ENCODE measurements at regions not wholly inside any gene's neighbourhood (a gene's known extent, or its start where the extent isn't known, plus 50 kb on each side); places are given as distances from the start of the nearest gene placed in this dataset.

DNA sequence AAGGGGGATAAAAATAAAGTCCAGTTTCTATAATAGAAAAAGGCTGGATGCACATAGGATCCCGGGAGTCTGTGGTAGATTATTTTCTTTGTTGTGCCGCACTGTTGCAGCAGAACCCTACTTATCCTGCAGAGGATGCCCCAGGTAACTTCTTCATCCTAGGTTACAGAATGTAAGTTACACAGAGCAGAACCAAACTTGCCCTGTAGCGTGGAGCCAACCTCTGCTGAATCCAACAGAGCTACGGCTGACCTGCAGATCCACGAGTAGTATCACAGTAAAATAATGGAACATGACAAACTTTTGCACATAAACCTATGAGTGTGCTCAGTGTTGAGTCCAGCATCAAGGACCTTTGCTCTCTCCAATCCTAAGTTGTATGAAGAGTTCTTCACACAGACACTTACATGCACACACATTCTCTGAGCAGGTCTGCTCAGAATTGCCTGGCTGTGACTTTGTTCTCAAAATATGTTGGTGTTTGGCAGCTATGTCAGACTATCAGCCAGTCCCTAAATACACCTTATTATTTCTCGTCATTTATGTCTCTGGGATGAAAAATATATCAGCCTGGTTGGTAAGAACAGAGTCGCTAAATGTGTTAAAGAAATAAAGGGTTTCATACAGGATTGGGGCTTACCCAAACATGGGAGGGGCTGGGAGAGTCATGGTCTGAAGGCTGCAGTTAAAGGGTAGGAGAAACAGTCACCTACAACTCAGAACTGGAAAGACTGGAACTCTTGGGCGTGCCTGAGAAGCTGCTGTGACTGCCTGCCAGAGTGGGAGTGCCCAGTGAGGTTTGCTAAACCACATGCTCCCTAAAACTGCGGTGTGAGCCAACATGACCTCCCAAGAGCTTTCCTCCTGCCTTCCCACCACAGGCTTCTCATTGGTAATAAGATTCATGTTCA lies 165.1 kb upstream of the SLC24A3 start:
- Histone ChIP-seq H3K27ac (ENCODE audit: low read length) (no peak overlapping the region), H2AFZ (ENCODE audit: low read depth, low read length) (no peak overlapping the region), H3K27me3 (ENCODE audit: low read depth, low read length) (peaks cover 13% of the 10 kb centered on the region; the same call in 1 of the 2 replicates), H3K4me2 (ENCODE audit: low read length) (no peak overlapping the region), H4K20me1 (ENCODE audit: insufficient read depth, low read length) (no peaks in the 10 kb centered on the region), H3K79me2 (ENCODE audit: low read length) (no peaks in the 10 kb centered on the region), H3K9ac (ENCODE audit: low read length) (no peak overlapping the region), H3K36me3 (replicated peaks; ENCODE audit: low read depth, low read length) (no peaks in the 10 kb centered on the region), H3K4me3 (ENCODE audit: low read length) (no peak overlapping the region), H3K4me1 (ENCODE audit: low read length) (no peaks in the 10 kb centered on the region), H3K9me3 (ENCODE audit: insufficient read depth, low read length) (no peaks in the 10 kb centered on the region; the same call in 1 of the 2 replicates)
- TF ChIP-seq EZH2phosphoT487 (IDR thresholded peaks at IDR 0.05; ENCODE audit: low read depth), result no peak
- TF ChIP-seq, protein P1, sequence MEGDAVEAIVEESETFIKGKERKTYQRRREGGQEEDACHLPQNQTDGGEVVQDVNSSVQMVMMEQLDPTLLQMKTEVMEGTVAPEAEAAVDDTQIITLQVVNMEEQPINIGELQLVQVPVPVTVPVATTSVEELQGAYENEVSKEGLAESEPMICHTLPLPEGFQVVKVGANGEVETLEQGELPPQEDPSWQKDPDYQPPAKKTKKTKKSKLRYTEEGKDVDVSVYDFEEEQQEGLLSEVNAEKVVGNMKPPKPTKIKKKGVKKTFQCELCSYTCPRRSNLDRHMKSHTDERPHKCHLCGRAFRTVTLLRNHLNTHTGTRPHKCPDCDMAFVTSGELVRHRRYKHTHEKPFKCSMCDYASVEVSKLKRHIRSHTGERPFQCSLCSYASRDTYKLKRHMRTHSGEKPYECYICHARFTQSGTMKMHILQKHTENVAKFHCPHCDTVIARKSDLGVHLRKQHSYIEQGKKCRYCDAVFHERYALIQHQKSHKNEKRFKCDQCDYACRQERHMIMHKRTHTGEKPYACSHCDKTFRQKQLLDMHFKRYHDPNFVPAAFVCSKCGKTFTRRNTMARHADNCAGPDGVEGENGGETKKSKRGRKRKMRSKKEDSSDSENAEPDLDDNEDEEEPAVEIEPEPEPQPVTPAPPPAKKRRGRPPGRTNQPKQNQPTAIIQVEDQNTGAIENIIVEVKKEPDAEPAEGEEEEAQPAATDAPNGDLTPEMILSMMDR (IDR thresholded peaks at IDR 0.05; ENCODE audit: low read depth, low read length), result no peak

DNA sequence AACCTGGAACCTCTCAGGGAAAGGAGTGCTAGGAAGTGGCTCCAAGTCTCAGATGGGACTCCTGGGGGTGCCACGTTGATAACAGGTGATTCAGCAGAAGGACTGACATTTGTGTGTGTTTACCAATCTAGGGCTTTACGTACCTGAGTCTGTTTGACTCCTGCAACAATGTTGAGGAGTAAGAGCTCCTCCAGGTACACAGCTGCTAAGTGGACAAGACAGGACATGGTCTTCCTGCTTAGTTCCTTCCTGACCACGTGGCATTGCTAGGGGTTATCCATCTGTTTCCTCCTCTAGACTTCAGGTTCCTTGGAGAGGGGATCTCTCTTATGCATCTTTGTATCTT lies 164.5 kb upstream of the SLC24A3 start:
- Histone ChIP-seq H2AFZ (ENCODE audit: low read depth, low read length) (no peak overlapping the region), H3K4me1 (ENCODE audit: low read length) (no peaks in the 10 kb centered on the region)
- TF ChIP-seq, protein P1 (IDR thresholded peaks at IDR 0.05; ENCODE audit: low read depth, low read length), result no peak
- no peak for TF ChIP-seq EZH2phosphoT487 (IDR thresholded peaks at IDR 0.05; ENCODE audit: low read depth)

GRCh38 chr20:19048995-19049501 lies 163.4 kb upstream of the SLC24A3 start:
- H2AFZ ChIP-seq (ENCODE audit: low read depth, low read length), result no peak overlapping the region
- H3K79me2 ChIP-seq (ENCODE audit: low read length), result no peaks in the 10 kb centered on the region
- no peak overlapping the region for H3K9ac ChIP-seq (ENCODE audit: low read length)
- H4K20me1 ChIP-seq (ENCODE audit: insufficient read depth, low read length), result no peaks in the 10 kb centered on the region
- H3K9me3 ChIP-seq (ENCODE audit: insufficient read depth, low read length), result no peaks in the 10 kb centered on the region
- 0 out of 2 replicates have a peak, but pooled peaks cover 3% of the 10 kb centered on the region for H3K27me3 ChIP-seq (ENCODE audit: low read depth, low read length)
- no peak overlapping the region for H3K4me3 ChIP-seq (ENCODE audit: low read length)
- H3K36me3 ChIP-seq (replicated peaks; ENCODE audit: low read depth, low read length), result no peaks in the 10 kb centered on the region
- no peak overlapping the region for H3K4me2 ChIP-seq (ENCODE audit: low read length)
- no peak overlapping the region for H3K27ac ChIP-seq (ENCODE audit: low read length)
- TF ChIP-seq EZH2phosphoT487 (IDR thresholded peaks at IDR 0.05; ENCODE audit: low read depth), result no peak
- no peaks in the 10 kb centered on the region for H3K4me1 ChIP-seq (ENCODE audit: low read length)

More for the DNA sequence above, 164.5 kb upstream of the SLC24A3 start:
- Histone ChIP-seq H3K27ac (ENCODE audit: low read length) (no peak overlapping the region), H3K9ac (ENCODE audit: low read length) (no peak overlapping the region), H3K9me3 (ENCODE audit: insufficient read depth, low read length) (no peaks in the 10 kb centered on the region), H3K4me2 (ENCODE audit: low read length) (no peak overlapping the region), H4K20me1 (ENCODE audit: insufficient read depth, low read length) (no peaks in the 10 kb centered on the region), H3K4me3 (ENCODE audit: low read length) (no peak overlapping the region), H3K79me2 (ENCODE audit: low read length) (no peaks in the 10 kb centered on the region), H3K36me3 (replicated peaks; ENCODE audit: low read depth, low read length) (no peaks in the 10 kb centered on the region), H3K27me3 (ENCODE audit: low read depth, low read length) (peaks cover 7% of the 10 kb centered on the region; the same call in 1 of the 2 replicates)

DNA sequence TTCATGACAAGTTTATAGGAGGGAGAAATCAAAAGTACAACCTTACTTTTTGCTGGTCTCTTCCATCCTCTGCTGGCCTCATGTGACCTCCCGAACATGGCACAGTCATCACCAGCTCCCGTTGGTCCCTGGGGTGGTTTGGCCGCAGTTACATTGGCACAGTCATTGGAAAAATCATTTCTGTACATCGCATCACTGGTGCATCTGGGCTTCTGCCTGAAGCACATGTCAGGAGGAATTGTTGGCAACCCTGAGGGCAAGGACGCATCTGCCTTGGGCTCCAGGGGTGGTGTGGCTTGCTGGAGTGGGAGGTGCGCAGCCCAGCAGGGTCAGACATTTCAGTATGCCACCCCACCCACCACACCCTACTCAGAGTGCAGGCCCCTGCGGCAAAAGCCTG lies 162.9 kb upstream of the SLC24A3 start:
- Histone ChIP-seq H3K27ac (ENCODE audit: low read length) (no peak overlapping the region), H3K79me2 (ENCODE audit: low read length) (no peaks in the 10 kb centered on the region), H3K9me3 (ENCODE audit: insufficient read depth, low read length) (no peaks in the 10 kb centered on the region), H3K4me1 (ENCODE audit: low read length) (no peaks in the 10 kb centered on the region), H3K9ac (ENCODE audit: low read length) (no peak overlapping the region), H3K4me2 (ENCODE audit: low read length) (no peak overlapping the region), H2AFZ (ENCODE audit: low read depth, low read length) (no peak overlapping the region), H4K20me1 (ENCODE audit: insufficient read depth, low read length) (no peaks in the 10 kb centered on the region), H3K27me3 (ENCODE audit: low read depth, low read length) (0 out of 2 replicates have a peak, but pooled peaks cover 3% of the 10 kb centered on the region), H3K36me3 (replicated peaks; ENCODE audit: low read depth, low read length) (no peaks in the 10 kb centered on the region), H3K4me3 (ENCODE audit: low read length) (no peak overlapping the region)
- TF ChIP-seq EZH2phosphoT487 (IDR thresholded peaks at IDR 0.05; ENCODE audit: low read depth), result no peak
- TF ChIP-seq, protein P1 (IDR thresholded peaks at IDR 0.05; ENCODE audit: low read depth, low read length), result no peak

Data from OCI-LY3 (cell line).